WTC11 (cell line): ENCODE measurements at regions not wholly inside any gene's neighbourhood (a gene's known extent, or its start where the extent isn't known, plus 50 kb on each side); places are given as distances from the start of the nearest gene placed in this dataset.
"Not testable (repeated sequence)": the region's sequence is repeated elsewhere in the genome, so short reads cannot be mapped to it uniquely, and the experiment has no call there.

ENCODE experiments used
- ATAC-seq: fragments of 200-7000 bp; cut with Tn5 transposase; 2 replicates; pipeline ENCODE4 v1.10.0; 2021; ENCODE audit warnings: mild to moderate bottlenecking, moderate library complexity
- CTCF ChIA-PET: fragments of 300-600 bp; sonication (Branson Sonifier 250); formaldehyde crosslinking; loops from one replicate; lab custom pipeline; 2021; ENCODE audit warnings: antibody characterized with exemption; lab: Charles Lee
- POLR2A ChIA-PET: fragments of 350-600 bp; sonication (Branson Sonifier 250); formaldehyde crosslinking; loops from one replicate; lab custom pipeline; 2021; ENCODE audit warnings: antibody characterized with exemption; lab: Charles Lee
- DNase-seq: peaks from one replicate; pipeline ENCODE4 v3.0.0; 2021; ENCODE audit warnings: low spot score
- H3K27ac Mint-ChIP-seq: 2 replicates; pipeline ENCODE4 v1.8.0; 2021; ENCODE audit warnings: mixed read lengths
- H3K27me3 Mint-ChIP-seq: 2 replicates; pipeline ENCODE4 v1.8.0; 2021; ENCODE audit warnings: low read depth, mild to moderate bottlenecking, moderate library complexity, mixed read lengths
- H3K36me3 Mint-ChIP-seq: 2 replicates; pipeline ENCODE4 v1.8.0; 2021; ENCODE audit warnings: mixed read lengths
- H3K4me1 Mint-ChIP-seq: 2 replicates; pipeline ENCODE4 v1.8.0; 2022; ENCODE audit warnings: mixed read lengths
- H3K4me3 Mint-ChIP-seq: 2 replicates; pipeline ENCODE4 v1.8.0; 2021; ENCODE audit warnings: mild to moderate bottlenecking, moderate library complexity, mixed read lengths
- H3K9me3 Mint-ChIP-seq: 2 replicates; pipeline ENCODE4 v1.8.0; 2021; ENCODE audit warnings: mixed read lengths
- CREM ChIP-seq: sonication (generic); formaldehyde crosslinking; IDR thresholded peaks from 2 replicates; pipeline ENCODE4 v1.8.1; 2022; ENCODE audit warnings: mild to moderate bottlenecking, missing genetic modification reagents, moderate library complexity
- E2F1 ChIP-seq: sonication (generic); formaldehyde crosslinking; IDR thresholded peaks from 2 replicates; pipeline ENCODE4 v1.8.0; 2022; ENCODE audit warnings: mild to moderate bottlenecking, missing genetic modification reagents
- E2F4 ChIP-seq: sonication (generic); formaldehyde crosslinking; IDR thresholded peaks from 2 replicates; pipeline ENCODE4 v1.8.1; 2022; ENCODE audit warnings: low read depth, mild to moderate bottlenecking, moderate library complexity, missing genetic modification reagents, borderline replicate concordance
- ERG ChIP-seq: fragments of 250-450 bp; sonication (Bioruptor Pico); IDR thresholded peaks from 2 replicates; pipeline ENCODE4 v1.8.0; 2021; ENCODE audit warnings: mild to moderate bottlenecking
- FOXJ3 ChIP-seq: sonication (generic); formaldehyde crosslinking; IDR thresholded peaks from 2 replicates; pipeline ENCODE4 v1.9.0; 2021; ENCODE audit warnings: missing genetic modification reagents, mild to moderate bottlenecking, borderline replicate concordance
- FOXP4 ChIP-seq: sonication (generic); formaldehyde crosslinking; IDR thresholded peaks from 2 replicates; pipeline ENCODE4 v1.8.0; 2022; ENCODE audit warnings: mild to moderate bottlenecking, missing genetic modification reagents
- HMGA2 ChIP-seq: fragments of 250-450 bp; sonication (Bioruptor Pico); IDR thresholded peaks from 2 replicates; pipeline ENCODE4 v1.4.0; 2021; ENCODE audit warnings: mild to moderate bottlenecking, moderate library complexity
- IRF1 ChIP-seq: sonication (generic); formaldehyde crosslinking; IDR thresholded peaks from 2 replicates; pipeline ENCODE4 v1.8.0; 2023; ENCODE audit warnings: missing genetic modification reagents
- JAZF1 ChIP-seq: fragments of 250-450 bp; sonication (Bioruptor Pico); IDR thresholded peaks from 2 replicates; pipeline ENCODE4 v1.9.0; 2021; ENCODE audit warnings: moderate library complexity, mild to moderate bottlenecking, inconsistent platforms
- MLX ChIP-seq: sonication (generic); formaldehyde crosslinking; IDR thresholded peaks from 2 replicates; pipeline ENCODE4 v1.8.1; 2023; ENCODE audit warnings: mild to moderate bottlenecking, missing genetic modification reagents, moderate library complexity
- MXD4 ChIP-seq: fragments of 250-450 bp; sonication (Bioruptor Pico); IDR thresholded peaks from 2 replicates; pipeline ENCODE4 v1.8.0; 2021; ENCODE audit warnings: mild to moderate bottlenecking, moderate library complexity, borderline replicate concordance
- NFE2L1 ChIP-seq: sonication (generic); formaldehyde crosslinking; IDR thresholded peaks from 2 replicates; pipeline ENCODE4 v1.8.1; 2023; ENCODE audit warnings: missing genetic modification reagents
- NR1H2 ChIP-seq: sonication (generic); formaldehyde crosslinking; IDR thresholded peaks from 2 replicates; pipeline ENCODE4 v1.9.0; 2021; ENCODE audit warnings: mild to moderate bottlenecking, moderate library complexity, missing genetic modification reagents
- NR3C1 ChIP-seq: sonication (generic); formaldehyde crosslinking; conservative IDR thresholded peaks from 2 replicates; pipeline ENCODE4 v1.8.1; 2023; ENCODE audit warnings: low read depth, mild to moderate bottlenecking, missing genetic modification reagents
- OVOL2 ChIP-seq: fragments of 250-450 bp; sonication (Bioruptor Pico); IDR thresholded peaks from 2 replicates; pipeline ENCODE4 v1.9.0; 2021; ENCODE audit warnings: mild to moderate bottlenecking, borderline replicate concordance
- PREB ChIP-seq: sonication (generic); formaldehyde crosslinking; IDR thresholded peaks from 2 replicates; pipeline ENCODE4 v1.8.1; 2022; ENCODE audit warnings: mild to moderate bottlenecking, missing genetic modification reagents, moderate library complexity, borderline replicate concordance
- RORB ChIP-seq: fragments of 250-450 bp; sonication (Bioruptor Pico); IDR thresholded peaks from 2 replicates; pipeline ENCODE4 v1.9.0; 2021; ENCODE audit warnings: mild to moderate bottlenecking
- SOX15 ChIP-seq: fragments of 250-450 bp; sonication (Bioruptor Pico); IDR thresholded peaks from 2 replicates; pipeline ENCODE4 v1.9.0; 2021; ENCODE audit warnings: mild to moderate bottlenecking
- SP1 ChIP-seq: sonication (generic); formaldehyde crosslinking; conservative IDR thresholded peaks from 2 replicates; pipeline ENCODE4 v1.8.1; 2022; ENCODE audit warnings: missing genetic modification reagents
- TEAD4 ChIP-seq: sonication (generic); formaldehyde crosslinking; IDR thresholded peaks from 2 replicates; pipeline ENCODE4 v1.8.0; 2022; ENCODE audit warnings: mild to moderate bottlenecking, missing genetic modification reagents
- ZNF263 ChIP-seq: sonication (generic); formaldehyde crosslinking; IDR thresholded peaks from 2 replicates; pipeline ENCODE4 v1.8.1; 2022; ENCODE audit warnings: low read depth, mild to moderate bottlenecking, moderate library complexity, missing genetic modification reagents
- ZNF317 ChIP-seq: sonication (generic); formaldehyde crosslinking; IDR thresholded peaks from 2 replicates; pipeline ENCODE4 v1.8.1; 2023; ENCODE audit warnings: low read depth, mild to moderate bottlenecking, moderate library complexity, missing genetic modification reagents, borderline replicate concordance
- ZNF423 ChIP-seq: fragments of 250-450 bp; sonication (Bioruptor Pico); IDR thresholded peaks from 2 replicates; pipeline ENCODE4 v2.1.2; 2022; ENCODE audit warnings: mild to moderate bottlenecking, moderate library complexity
- ZNF512 ChIP-seq: sonication (generic); formaldehyde crosslinking; IDR thresholded peaks from 2 replicates; pipeline ENCODE4 v1.8.1; 2022; ENCODE audit warnings: missing genetic modification reagents, borderline replicate concordance
- ZNF671 ChIP-seq: fragments of 250-450 bp; sonication (Bioruptor Pico); IDR thresholded peaks from 2 replicates; pipeline ENCODE4 v1.8.0; 2021; ENCODE audit warnings: mild to moderate bottlenecking

GRCh38 chr3:164401923-164402322 lies 676.4 kb downstream of the SI start:
- Mint-ChIP-seq H3K4me1 (peaks cover 6% of the 10 kb centered on the region), H3K9me3 (peaks cover 5% of the 10 kb centered on the region), H3K27me3 (peaks cover 22% of the 10 kb centered on the region)
- no peak for ATAC-seq
- CTCF ChIA-PET: no interaction called here
- POLR2A ChIA-PET: no interaction called here
- TF ChIP-seq OVOL2 (CRISPR knock-in tag): no peak
- no peak for TF ChIP-seq TEAD4 (CRISPR knock-in tag)
- no peak for TF ChIP-seq NR1H2 (CRISPR knock-in tag)
- TF ChIP-seq MXD4 (CRISPR knock-in tag): no peak
- no peak for TF ChIP-seq ZNF512
- TF ChIP-seq ZNF671: no peak
- TF ChIP-seq ERG (CRISPR knock-in tag): no peak
- no peak for TF ChIP-seq FOXJ3 (CRISPR knock-in tag)
- TF ChIP-seq CREM (CRISPR knock-in tag): no peak
- TF ChIP-seq, all 79 proteins: peak for 0
- Mint-ChIP-seq H3K27ac (no peak overlapping the region), H3K36me3 (peaks cover 3% of the 10 kb centered on the region; the same call in 1 of the 2 replicates), H3K4me3 (no peak overlapping the region)
- DNase-seq: no peak

- H3K9me3 Mint-ChIP-seq, H3K4me1 Mint-ChIP-seq, H3K4me3 Mint-ChIP-seq, H3K36me3 Mint-ChIP-seq, DNase-seq, POLR2A ChIA-PET, CTCF ChIA-PET, ATAC-seq, H3K27ac Mint-ChIP-seq: not testable (repeated sequence)
- H3K27me3 Mint-ChIP-seq: peaks cover 22% of the 10 kb centered on the region
Observed at GRCh38 chr3:164401440-164401839, 676.9 kb downstream of the SI start.

GRCh38 chr3:164397462-164397861 lies 680.8 kb downstream of the SI start:
- no peak for DNase-seq
- ATAC-seq: no peak
- H3K9me3 Mint-ChIP-seq: peaks cover 5% of the 10 kb centered on the region
- no peak overlapping the region for H3K27ac Mint-ChIP-seq
- CTCF ChIA-PET: no interaction called here
- H3K4me3 Mint-ChIP-seq: no peak overlapping the region
- peaks cover 3% of the 10 kb centered on the region for H3K27me3 Mint-ChIP-seq
- H3K36me3 Mint-ChIP-seq: peaks cover 3% of the 10 kb centered on the region; the same call in 1 of the 2 replicates
- POLR2A ChIA-PET: no interaction called here
- peaks cover 13% of the 10 kb centered on the region for H3K4me1 Mint-ChIP-seq
- TF ChIP-seq PREB (CRISPR knock-in tag): no peak
- TF ChIP-seq MLX (CRISPR knock-in tag): no peak
- TF ChIP-seq IRF1 (CRISPR knock-in tag): no peak
- no peak for TF ChIP-seq TEAD4 (CRISPR knock-in tag)
- no peak for TF ChIP-seq JAZF1 (CRISPR knock-in tag)
- TF ChIP-seq NFE2L1 (CRISPR knock-in tag): no peak
- no peak for TF ChIP-seq E2F1
- TF ChIP-seq SOX15 (CRISPR knock-in tag): no peak
- TF ChIP-seq HMGA2 (CRISPR knock-in tag): no peak
- TF ChIP-seq SP1 (CRISPR knock-in tag): no peak
- TF ChIP-seq ZNF317 (CRISPR knock-in tag): no peak
- no peak for TF ChIP-seq RORB
- no peak for TF ChIP-seq ZNF423 (CRISPR knock-in tag)
- TF ChIP-seq NR3C1 (CRISPR knock-in tag): no peak
- TF ChIP-seq ZNF263 (CRISPR knock-in tag): no peak
- TF ChIP-seq FOXP4 (CRISPR knock-in tag): no peak
- no peak for TF ChIP-seq E2F4 (CRISPR knock-in tag)
